OCI-LY7 (cell line): ENCODE measurements at regions not wholly inside any gene's neighbourhood (a gene's known extent, or its start where the extent isn't known, plus 50 kb on each side); places are given as distances from the start of the nearest gene placed in this dataset.

Experiments used
- BruUV-seq: library from RNA; stranded (reverse); fragments of 400-500 nt; replicated peaks from 2 replicates; lab custom pipeline; 2021; lab: Mats Ljungman, UMichigan
- CTCF ChIA-PET: fragments of 300-600 bp; sonication (Branson Sonifier 250); formaldehyde crosslinking; loops from one replicate; lab custom pipeline; 2022; ENCODE audit warnings: antibody characterized with exemption; ENCODE audit not compliant: unreplicated experiment; lab: Charles Lee
- POLR2A ChIA-PET: fragments of 300-600 bp; sonication (Branson Sonifier 250); formaldehyde crosslinking; loops from one replicate; lab custom pipeline; 2022; ENCODE audit warnings: antibody characterized with exemption; lab: Charles Lee
- DNase-seq: peaks from one replicate; pipeline ENCODE4 v3.0.0-alpha.2; 2015; ENCODE audit warnings: low spot score
- H2AFZ ChIP-seq: fragments of 200-600 bp; sonication (generic), shearing (Covaris generic); 2 replicates; pipeline ENCODE4 v1.6.1; 2014; ENCODE audit warnings: mild to moderate bottlenecking, antibody characterized with exemption, low read length, moderate library complexity
- H3K27ac ChIP-seq: fragments of 200-600 bp; sonication (generic); 2 replicates; pipeline ENCODE4 v1.5.1; 2014; ENCODE audit warnings: mixed run types, low read depth, mild to moderate bottlenecking, moderate library complexity, low read length, inconsistent platforms; ENCODE audit not compliant: poor library complexity, severe bottlenecking
- H3K36me3 ChIP-seq: fragments of 200-600 bp; sonication (generic); 2 replicates; pipeline ENCODE4 v1.6.1; 2014; ENCODE audit warnings: mild to moderate bottlenecking, antibody characterized with exemption, low read length, moderate library complexity, mixed read lengths; ENCODE audit not compliant: insufficient read depth
- H3K4me1 ChIP-seq: fragments of 200-600 bp; sonication (generic); 2 replicates; pipeline ENCODE4 v1.5.1; 2014; ENCODE audit warnings: mild to moderate bottlenecking, low read length; ENCODE audit not compliant: insufficient read depth, poor library complexity, severe bottlenecking
- H3K4me2 ChIP-seq: fragments of 200-600 bp; sonication (generic); 2 replicates; pipeline ENCODE4 v1.6.1; 2014; ENCODE audit warnings: mild to moderate bottlenecking, low read length
- H3K4me3 ChIP-seq: fragments of 200-600 bp; sonication (generic); 2 replicates; pipeline ENCODE4 v1.5.1; 2014; ENCODE audit warnings: mild to moderate bottlenecking, low read depth, low read length; ENCODE audit not compliant: poor library complexity, severe bottlenecking
- H3K79me2 ChIP-seq: fragments of 200-600 bp; sonication (generic); 2 replicates; pipeline ENCODE4 v1.6.1; 2016; ENCODE audit warnings: low read depth, mild to moderate bottlenecking, low read length, moderate library complexity, mixed read lengths; ENCODE audit not compliant: insufficient read depth
- H3K9me2 ChIP-seq: fragments of 200-600 bp; sonication (generic); 2 replicates; pipeline ENCODE4 v1.6.1; 2016; ENCODE audit warnings: mild to moderate bottlenecking, low read length, mixed read lengths; ENCODE audit not compliant: insufficient read depth
- H3K9me3 ChIP-seq: fragments of 200-600 bp; sonication (generic); 2 replicates; pipeline ENCODE4 v1.6.1; 2014; ENCODE audit warnings: mild to moderate bottlenecking, mixed run types, low read length, mixed read lengths
- H4K20me1 ChIP-seq: fragments of 200-600 bp; sonication (generic); 2 replicates; pipeline ENCODE4 v1.6.1; 2014; ENCODE audit warnings: mild to moderate bottlenecking, antibody characterized with exemption, low read length, moderate library complexity, mixed read lengths; ENCODE audit not compliant: insufficient read depth
- CTCF ChIP-seq: fragments of 200-600 bp; sonication (generic); conservative IDR thresholded peaks from 2 replicates; pipeline ENCODE4 v1.5.1; 2014; ENCODE audit warnings: mild to moderate bottlenecking, antibody characterized with exemption, low read length, moderate library complexity, mixed read lengths
- EZH2phosphoT487 ChIP-seq: fragments of 200-600 bp; sonication (generic); IDR thresholded peaks from 2 replicates; pipeline ENCODE4 v1.6.1; 2018; ENCODE audit warnings: low read depth, borderline replicate concordance, mild to moderate bottlenecking, mixed run types, antibody characterized with exemption, low read length, moderate library complexity, mixed read lengths
- intact Hi-C: fragments of 100-400 bp; cut with micrococcal nuclease; formaldehyde crosslinking; loops from one replicate; pipeline ENCODE4 v1.10.0; 2022; ENCODE audit not compliant: unreplicated experiment

GRCh38 chr7:89760690-89761089 lies 393.6 kb upstream of the STEAP1 start:
- BruUV-seq, result no TSS peak

GRCh38 chr7:89761173-89761572 lies 393.1 kb upstream of the STEAP1 start:
- DNase-seq, result no peak
- H3K9me2 ChIP-seq, result no peaks in the 10 kb centered on the region
- intact Hi-C loops, result no loop called here
- no peaks in the 10 kb centered on the region for H3K9me3 ChIP-seq
- ChIA-PET CTCF (no interaction called here), POLR2A (no interaction called here)
- no peaks in the 10 kb centered on the region for H3K36me3 ChIP-seq
- no peak overlapping the region for H2AFZ ChIP-seq
- no peak overlapping the region for H3K4me2 ChIP-seq
- no TSS peak for BruUV-seq
- no peak overlapping the region for H3K27ac ChIP-seq
- no peak overlapping the region for H3K4me3 ChIP-seq
- H3K4me1 ChIP-seq, result no peaks in the 10 kb centered on the region
- TF ChIP-seq CTCF, result no peak
- TF ChIP-seq EZH2phosphoT487, result no peak
- H4K20me1 ChIP-seq, result no peaks in the 10 kb centered on the region
- H3K79me2 ChIP-seq, result no peaks in the 10 kb centered on the region

More at GRCh38 chr7:89760690-89761089, 393.6 kb upstream of the STEAP1 start:
- POLR2A ChIA-PET, result no interaction called here
- no peak for DNase-seq
- Histone ChIP-seq H3K4me2 (no peak overlapping the region), H2AFZ (no peak overlapping the region), H3K4me1 (no peaks in the 10 kb centered on the region), H3K36me3 (no peaks in the 10 kb centered on the region), H3K4me3 (no peak overlapping the region), H3K27ac (no peak overlapping the region), H3K9me3 (no peaks in the 10 kb centered on the region), H4K20me1 (no peaks in the 10 kb centered on the region), H3K9me2 (no peaks in the 10 kb centered on the region), H3K79me2 (no peaks in the 10 kb centered on the region)
- TF ChIP-seq EZH2phosphoT487 (no peak), CTCF (no peak)
- intact Hi-C loops, result no loop called here
- CTCF ChIA-PET, result no interaction called here

GRCh38 chr7:89770161-89770560 lies 384.1 kb upstream of the STEAP1 start:
- Histone ChIP-seq H3K36me3 (no peaks in the 10 kb centered on the region), H3K9me3 (no peaks in the 10 kb centered on the region), H3K4me2 (no peak overlapping the region), H3K79me2 (no peaks in the 10 kb centered on the region), H3K4me1 (no peaks in the 10 kb centered on the region), H4K20me1 (no peaks in the 10 kb centered on the region), H3K9me2 (no peaks in the 10 kb centered on the region), H3K27ac (no peak overlapping the region), H2AFZ (no peak overlapping the region), H3K4me3 (no peak overlapping the region)
- POLR2A ChIA-PET, result no interaction called here
- no peak for DNase-seq
- no peak for TF ChIP-seq EZH2phosphoT487
- TF ChIP-seq CTCF, result no peak
- CTCF ChIA-PET, result no interaction called here
- no TSS peak for BruUV-seq
- intact Hi-C loops, result no loop called here
